ENCODE measurements at regions not wholly inside any gene's neighbourhood (a gene's known extent, or its start where the extent isn't known, plus 50 kb on each side); places are given as distances from the start of the nearest gene placed in this dataset.

- TF ChIP-seq, protein P1, sequence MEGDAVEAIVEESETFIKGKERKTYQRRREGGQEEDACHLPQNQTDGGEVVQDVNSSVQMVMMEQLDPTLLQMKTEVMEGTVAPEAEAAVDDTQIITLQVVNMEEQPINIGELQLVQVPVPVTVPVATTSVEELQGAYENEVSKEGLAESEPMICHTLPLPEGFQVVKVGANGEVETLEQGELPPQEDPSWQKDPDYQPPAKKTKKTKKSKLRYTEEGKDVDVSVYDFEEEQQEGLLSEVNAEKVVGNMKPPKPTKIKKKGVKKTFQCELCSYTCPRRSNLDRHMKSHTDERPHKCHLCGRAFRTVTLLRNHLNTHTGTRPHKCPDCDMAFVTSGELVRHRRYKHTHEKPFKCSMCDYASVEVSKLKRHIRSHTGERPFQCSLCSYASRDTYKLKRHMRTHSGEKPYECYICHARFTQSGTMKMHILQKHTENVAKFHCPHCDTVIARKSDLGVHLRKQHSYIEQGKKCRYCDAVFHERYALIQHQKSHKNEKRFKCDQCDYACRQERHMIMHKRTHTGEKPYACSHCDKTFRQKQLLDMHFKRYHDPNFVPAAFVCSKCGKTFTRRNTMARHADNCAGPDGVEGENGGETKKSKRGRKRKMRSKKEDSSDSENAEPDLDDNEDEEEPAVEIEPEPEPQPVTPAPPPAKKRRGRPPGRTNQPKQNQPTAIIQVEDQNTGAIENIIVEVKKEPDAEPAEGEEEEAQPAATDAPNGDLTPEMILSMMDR (IDR thresholded peaks at IDR 0.05) = no peak
- no peak for TF ChIP-seq POLR2A (IDR thresholded peaks at IDR 0.05)
Measured at GRCh38 chr1:24989082-24989481, 59.0 kb upstream of the RUNX3 start.
